GM18519 (cell line): ENCODE measurements at regions not wholly inside any gene's neighbourhood (a gene's known extent, or its start where the extent isn't known, plus 50 kb on each side); places are given as distances from the start of the nearest gene placed in this dataset.

Source experiments
- ATAC-seq: cut with Tn5 transposase; IDR thresholded peaks from one replicate; pipeline ENCODE4 v1.9.1; 2021; ENCODE audit warnings: mild to moderate bottlenecking, moderate library complexity; ENCODE audit not compliant: unreplicated experiment, low FRiP score

GRCh38 chr3:72143322-72143721 is 358.4 kb upstream of the PROK2 start:
- ATAC-seq: no peak

- no peak for ATAC-seq
Observed at GRCh38 chr3:72142028-72142427, 357.1 kb upstream of the PROK2 start.

DNA sequence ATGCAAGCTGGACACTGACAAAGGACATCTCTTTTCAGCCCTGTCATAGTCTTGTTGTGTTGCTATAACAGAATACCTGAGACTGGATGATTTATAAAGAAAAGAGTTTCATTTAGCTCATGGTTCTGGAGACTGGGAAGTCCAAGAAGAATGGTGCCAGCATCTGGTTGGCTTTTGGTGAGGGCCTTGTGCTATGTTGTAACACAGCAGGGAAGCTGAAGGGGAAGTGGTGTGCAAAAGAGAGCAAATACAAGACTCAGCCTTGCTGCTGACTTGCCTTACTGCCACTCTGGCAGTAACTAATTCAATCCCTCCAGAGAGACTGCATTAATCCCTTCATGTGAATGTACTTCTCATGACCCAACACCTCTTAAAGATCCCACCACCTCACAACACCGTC is 356.3 kb upstream of the PROK2 start:
- ATAC-seq: no peak

DNA sequence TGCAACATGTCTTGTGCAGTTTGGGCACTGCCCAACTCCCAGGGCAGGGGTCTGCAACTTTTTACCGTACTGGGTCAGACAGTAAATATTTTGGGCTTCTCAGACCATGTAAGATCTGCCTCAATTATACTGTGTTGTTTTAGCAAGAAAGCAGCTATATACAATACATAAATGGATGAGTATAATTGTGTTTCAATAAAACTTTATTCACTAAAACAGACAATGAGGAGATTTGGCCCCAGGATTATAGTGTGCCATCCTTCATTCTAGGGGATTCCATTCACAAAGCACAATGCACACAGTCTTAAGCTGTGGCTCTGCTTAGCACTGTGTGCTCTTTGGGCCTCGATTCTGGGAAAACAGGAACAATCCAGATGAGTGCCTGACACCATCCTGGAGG is 354.4 kb upstream of the PROK2 start:
- ATAC-seq: no peak

- ATAC-seq: no peak
Observed at GRCh38 chr3:72137865-72138861, 353.2 kb upstream of the PROK2 start.

DNA sequence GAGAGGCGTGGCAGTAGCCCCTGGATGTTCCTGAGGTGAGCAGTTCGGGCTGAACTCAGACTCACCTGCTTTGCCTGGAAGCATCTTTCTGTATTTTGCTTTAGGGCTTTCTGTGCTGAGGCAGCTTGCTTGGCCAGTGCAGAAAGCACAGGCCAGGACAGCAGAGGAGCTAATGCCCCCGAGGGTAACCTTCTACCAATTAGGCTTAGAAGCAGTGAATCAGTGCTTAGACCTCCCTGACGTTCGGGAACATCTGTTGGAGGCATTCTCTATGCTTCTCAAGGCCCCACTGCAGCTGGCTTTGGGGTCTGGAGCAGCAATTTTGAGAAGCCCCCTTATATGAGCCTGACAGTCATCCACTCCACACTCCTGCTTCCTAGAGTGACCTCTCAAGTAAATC is 350.7 kb upstream of the PROK2 start:
- no peak for ATAC-seq

DNA sequence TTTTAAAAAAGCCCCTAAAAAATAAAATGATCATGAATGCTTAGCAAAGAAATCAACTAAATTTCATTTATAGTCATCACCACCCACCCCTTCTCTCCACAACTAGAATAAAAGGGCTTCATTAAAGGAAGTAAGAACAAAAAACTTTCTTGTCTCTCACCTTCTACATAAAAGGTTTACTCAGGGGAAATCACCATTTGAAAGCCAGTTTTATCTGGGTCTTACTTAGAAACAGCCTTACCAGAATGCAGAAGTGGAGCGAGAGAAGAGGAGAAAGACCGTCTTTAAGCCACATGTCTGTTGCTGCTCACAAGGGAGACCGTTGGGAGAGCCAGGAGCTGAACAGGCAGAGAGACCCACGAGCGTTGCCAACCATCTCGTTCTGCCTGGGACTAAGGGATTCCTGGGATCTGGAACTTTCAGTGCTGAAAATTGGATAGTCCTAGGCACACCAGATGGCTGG is 350.1 kb upstream of the PROK2 start:
- peak; percentile 41 for ATAC-seq

DNA sequence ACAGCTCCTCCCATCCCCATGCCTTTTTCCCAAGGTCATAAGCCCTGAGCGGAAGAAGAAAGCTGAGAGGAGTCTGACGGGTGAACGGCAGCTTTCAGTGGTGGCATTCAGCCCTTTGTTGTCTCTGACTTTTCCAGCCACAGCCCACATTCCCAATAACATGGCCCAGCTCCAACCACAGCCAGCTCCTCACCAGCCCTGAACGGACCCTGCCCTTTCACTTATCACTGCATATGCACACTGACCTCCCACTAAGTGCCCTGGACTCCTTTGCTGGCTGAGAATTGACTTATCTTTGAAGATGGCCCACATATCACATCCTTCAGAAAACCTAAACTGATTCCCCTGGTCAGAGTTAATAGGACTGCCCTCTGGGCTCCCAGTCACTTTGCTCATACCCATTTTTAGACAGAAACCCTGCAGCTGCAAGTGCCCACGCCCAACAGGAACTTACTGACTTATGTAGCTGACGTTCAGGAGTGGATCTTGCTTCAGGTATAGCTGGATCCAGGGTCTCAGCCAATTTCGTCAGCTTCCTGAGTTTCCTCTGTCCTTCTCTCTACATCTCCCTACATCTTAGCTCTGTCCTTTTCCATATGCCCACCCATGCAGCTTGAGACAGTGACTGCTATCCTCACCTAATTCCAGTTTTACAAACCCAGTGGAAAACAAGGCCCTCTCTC is 348.5 kb upstream of the PROK2 start:
- no peak for ATAC-seq

GRCh38 chr3:72131899-72132298 is 347.0 kb upstream of the PROK2 start:
- no peak for ATAC-seq

- ATAC-seq: no peak
Observed at GRCh38 chr3:72130565-72130964, 345.6 kb upstream of the PROK2 start.

- no peak for ATAC-seq
Observed at GRCh38 chr3:72129501-72130094, 344.6 kb upstream of the PROK2 start.

GRCh38 chr3:72128921-72129320 is 344.0 kb upstream of the PROK2 start:
- no peak for ATAC-seq

DNA sequence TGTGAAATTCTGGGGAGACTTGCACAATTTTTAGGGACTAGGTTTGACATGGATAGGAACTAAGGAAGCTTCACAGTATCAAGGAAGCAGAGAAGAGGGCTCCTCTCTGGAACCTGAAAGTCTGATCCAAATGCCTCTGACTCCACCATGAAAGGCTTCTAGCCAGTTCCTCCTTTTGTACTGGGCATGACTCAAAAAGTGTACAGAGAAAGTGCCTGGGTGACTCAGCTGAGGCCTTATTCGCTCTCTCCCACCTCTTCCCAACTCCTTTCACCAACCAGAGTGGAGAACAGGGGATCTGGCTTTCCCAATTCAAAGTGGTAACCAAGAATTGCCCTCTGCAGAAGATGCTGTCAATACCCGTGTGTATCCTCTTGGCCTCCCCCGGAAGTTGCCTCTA is 342.9 kb upstream of the PROK2 start:
- ATAC-seq: no peak

- no peak for ATAC-seq
Observed at GRCh38 chr3:72127224-72127612, 342.3 kb upstream of the PROK2 start.

DNA sequence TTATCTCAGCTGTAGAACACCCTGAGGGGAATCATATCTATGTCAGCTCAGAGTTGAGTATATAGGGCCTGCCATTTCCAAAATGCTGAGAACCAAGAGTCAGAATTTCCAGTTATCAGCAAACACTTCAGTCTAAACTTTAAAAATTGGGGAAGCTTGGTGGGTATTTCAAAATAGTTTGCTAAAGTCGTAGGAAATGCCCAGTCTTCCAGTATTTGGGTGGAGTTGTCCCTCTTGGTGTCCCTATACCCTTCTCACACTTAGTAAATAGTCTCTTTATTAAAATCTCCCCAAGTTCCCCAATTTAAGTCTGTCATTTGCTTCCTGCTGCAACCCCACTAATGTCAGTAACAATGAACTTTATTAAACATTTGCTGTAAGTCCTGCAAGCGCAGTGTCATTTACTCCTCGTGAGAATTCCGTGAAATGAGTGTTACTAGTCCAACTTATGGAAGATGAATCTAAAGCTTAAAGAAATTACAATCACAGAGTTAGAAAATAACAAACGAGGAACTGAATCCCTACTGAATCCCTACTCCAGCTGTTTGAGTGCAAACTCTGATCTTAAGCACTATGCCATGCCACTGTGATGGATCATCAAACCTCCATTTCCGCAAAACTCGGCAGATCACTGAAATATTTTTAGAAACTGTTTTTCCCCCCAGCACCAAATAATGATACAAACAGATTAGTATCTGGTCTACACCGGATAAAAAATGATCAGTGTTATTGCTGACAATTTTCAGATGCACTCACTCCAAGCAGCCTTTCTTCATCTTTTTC is 341.7 kb upstream of the PROK2 start:
- ATAC-seq: no peak

DNA sequence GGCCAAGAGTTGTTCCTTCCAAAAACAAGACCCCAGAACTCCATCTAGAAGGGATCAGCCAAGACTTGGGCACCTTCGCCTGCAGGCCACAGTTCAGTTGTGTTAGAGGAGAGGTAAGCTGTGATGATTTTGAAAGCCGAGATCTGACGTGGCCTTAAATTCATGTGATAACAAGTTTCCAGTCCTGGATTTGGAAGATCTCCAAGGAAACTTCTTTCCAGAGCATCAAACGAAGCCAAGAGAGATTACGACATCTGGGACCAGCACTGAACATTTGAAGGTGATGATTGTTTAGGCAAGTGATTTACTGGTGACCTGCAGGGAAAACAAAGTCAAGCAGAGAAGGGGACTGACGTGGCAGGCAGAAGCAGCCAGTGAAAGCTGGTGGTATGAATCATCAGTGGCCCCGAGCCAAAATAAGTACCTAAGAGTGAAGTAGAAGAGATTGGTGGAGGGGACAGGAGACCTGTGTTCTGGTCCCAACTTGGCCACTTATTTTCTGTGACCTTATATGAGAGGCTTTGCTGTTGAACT is 339.0 kb upstream of the PROK2 start:
- ATAC-seq: no peak

- no peak for ATAC-seq
Observed at GRCh38 chr3:72120806-72121778, 336.1 kb upstream of the PROK2 start.

- no peak for ATAC-seq
Observed at GRCh38 chr3:72120039-72120438, 335.1 kb upstream of the PROK2 start.

- no peak for ATAC-seq
Observed at GRCh38 chr3:72118628-72119027, 333.7 kb upstream of the PROK2 start.
